ENCODE measurements at regions not wholly inside any gene's neighbourhood (a gene's known extent, or its start where the extent isn't known, plus 50 kb on each side); places are given as distances from the start of the nearest gene placed in this dataset.

- TF ChIP-seq LEF1 (IDR thresholded peaks at IDR 0.05; ENCODE audit: borderline replicate concordance) (no peak), FOXM1 (IDR thresholded peaks at IDR 0.05; ENCODE audit: borderline replicate concordance) (no peak), FOXA1 (IDR thresholded peaks at IDR 0.05) (no peak), PKNOX1 (IDR thresholded peaks at IDR 0.05) (no peak), HDGF (IDR thresholded peaks at IDR 0.05; ENCODE audit: borderline replicate concordance) (no peak), BHLHE40 (IDR thresholded peaks at IDR 0.05; ENCODE audit: borderline replicate concordance) (no peak), L3MBTL2 (conservative IDR thresholded peaks at IDR 0.05) (no peak), ELF4 (IDR thresholded peaks at IDR 0.05) (no peak), CTBP1 (IDR thresholded peaks at IDR 0.05; ENCODE audit: borderline replicate concordance) (no peak), ZNF384 (IDR thresholded peaks at IDR 0.05) (no peak)
Observed at GRCh38 chr4:129543299-129543698, 447.3 kb downstream of the C4orf33 start.

All from HEK293T (cell line).